Right lung (tissue), 2 donors: ENCODE measurements at regions not wholly inside any gene's neighbourhood (a gene's known extent, or its start where the extent isn't known, plus 50 kb on each side); places are given as distances from the start of the nearest gene placed in this dataset.

Source experiments
- DNase-seq, 2 donors: peaks; one replicate each; pipeline ENCODE4 v3.0.0-alpha.2; 2013

- DNase-seq, result no peak
Observed at GRCh38 chr12:59928416-59928815, 332.6 kb downstream of the SLC16A7 start.

- DNase-seq, result no peak
Observed at GRCh38 chr12:59929110-59929509, 333.3 kb downstream of the SLC16A7 start.

- no peak for DNase-seq
Observed at GRCh38 chr12:59934486-59934885, 338.7 kb downstream of the SLC16A7 start.

GRCh38 chr12:59936534-59936933 is 340.7 kb downstream of the SLC16A7 start:
- no peak for DNase-seq

DNA sequence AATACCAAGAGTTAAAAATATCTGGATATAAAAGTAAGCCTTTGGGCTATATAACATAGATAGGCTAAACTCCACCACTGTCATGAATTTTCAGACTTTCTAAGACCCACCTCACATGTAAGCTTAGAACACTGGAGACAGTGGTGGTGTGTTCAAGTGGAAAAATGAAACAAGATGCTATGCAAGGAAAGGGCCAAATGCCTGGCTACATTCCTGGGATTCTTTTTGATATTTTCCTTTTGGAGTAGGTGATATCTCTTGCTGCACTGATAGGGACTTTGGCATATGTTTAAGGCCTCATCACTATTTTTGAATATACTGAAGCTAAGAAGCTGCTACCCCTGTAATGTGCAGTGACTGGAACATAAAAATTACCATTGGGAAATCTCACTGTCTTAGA is 341.3 kb downstream of the SLC16A7 start:
- DNase-seq, result no peak

DNA sequence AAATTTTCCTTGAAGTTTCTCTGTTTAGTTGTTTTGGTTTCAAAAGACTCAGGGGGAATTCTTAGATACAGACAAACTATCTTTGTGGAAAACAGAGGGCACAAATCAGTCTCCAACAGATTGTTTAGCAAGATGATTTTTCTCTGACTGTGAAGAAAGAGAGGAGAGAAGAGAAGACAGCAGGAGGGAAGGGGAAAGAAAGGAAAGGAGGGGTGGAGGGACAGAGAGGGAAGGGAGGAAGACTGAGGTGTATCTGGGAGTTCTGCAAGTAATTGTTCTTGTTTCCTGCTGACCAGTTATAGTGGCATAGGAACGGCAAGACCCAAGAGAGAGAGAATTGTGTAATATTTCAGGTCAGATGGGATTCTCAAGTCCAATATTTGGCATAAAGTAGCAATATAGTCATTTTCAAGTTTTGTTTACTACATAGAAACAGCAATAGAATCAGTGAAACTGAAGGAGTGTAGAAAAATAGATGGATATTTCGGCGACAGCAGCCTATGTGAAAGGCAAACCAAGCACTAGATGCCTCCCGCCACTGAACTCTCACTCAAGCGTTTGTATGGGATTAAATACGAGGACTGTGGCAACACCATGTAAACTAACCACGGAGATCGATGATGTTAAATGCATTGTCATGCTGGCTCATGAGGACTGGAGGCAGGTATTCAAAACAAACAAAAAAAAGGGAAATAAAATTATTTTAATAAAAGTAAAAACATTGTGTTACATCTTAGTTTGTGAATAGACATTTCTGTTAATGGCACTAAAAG is 342.5 kb downstream of the SLC16A7 start:
- DNase-seq, result no peak

- DNase-seq, result peak in 1 of 2 donors; percentile 2
Observed at GRCh38 chr12:59940631-59941342, 345.0 kb downstream of the SLC16A7 start.

GRCh38 chr12:59941461-59941860 is 345.6 kb downstream of the SLC16A7 start:
- DNase-seq, result no peak

DNA sequence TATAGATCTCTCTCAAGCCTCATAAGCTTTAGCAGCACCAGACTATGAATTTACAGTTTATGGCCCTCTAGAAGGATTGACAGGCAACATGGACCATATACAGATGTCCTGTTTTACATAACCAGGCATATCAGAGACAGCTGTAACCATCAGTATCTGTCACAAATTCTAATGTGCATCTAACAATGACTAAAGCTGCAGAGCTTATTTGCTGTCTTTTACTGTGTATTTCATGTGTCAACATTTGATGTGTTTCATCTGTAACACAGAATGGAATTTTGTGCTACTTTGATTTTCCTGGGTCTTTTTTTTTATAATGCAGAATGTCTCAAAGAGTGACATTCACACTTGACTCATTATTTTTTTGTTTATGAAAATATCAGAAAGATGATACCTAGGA is 348.3 kb downstream of the SLC16A7 start:
- DNase-seq, result no peak

GRCh38 chr12:59946635-59947034 is 350.8 kb downstream of the SLC16A7 start:
- DNase-seq, result no peak

GRCh38 chr12:59963546-59963945 is 367.7 kb downstream of the SLC16A7 start:
- no peak for DNase-seq

DNA sequence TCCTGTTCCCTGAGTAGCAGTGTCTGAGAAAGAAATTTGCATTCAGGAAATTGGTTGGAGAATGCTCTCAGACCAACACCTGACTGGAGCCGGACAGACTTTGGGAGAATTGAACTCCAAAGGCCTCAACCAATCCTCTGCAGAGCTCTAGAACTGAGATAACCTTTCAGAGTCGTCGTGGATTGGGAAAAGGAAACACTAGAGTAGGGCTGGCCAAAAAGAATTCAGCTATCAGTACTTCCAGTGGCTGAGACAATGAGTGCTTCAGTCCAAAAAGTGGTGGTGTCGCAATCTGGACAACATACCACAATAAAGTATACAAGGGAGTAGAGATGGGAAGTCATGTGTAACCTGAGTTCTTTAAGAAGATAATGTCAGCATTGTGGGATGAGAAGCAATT is 377.1 kb downstream of the SLC16A7 start:
- no peak for DNase-seq

GRCh38 chr12:59973515-59973914 is 377.7 kb downstream of the SLC16A7 start:
- no peak for DNase-seq

DNA sequence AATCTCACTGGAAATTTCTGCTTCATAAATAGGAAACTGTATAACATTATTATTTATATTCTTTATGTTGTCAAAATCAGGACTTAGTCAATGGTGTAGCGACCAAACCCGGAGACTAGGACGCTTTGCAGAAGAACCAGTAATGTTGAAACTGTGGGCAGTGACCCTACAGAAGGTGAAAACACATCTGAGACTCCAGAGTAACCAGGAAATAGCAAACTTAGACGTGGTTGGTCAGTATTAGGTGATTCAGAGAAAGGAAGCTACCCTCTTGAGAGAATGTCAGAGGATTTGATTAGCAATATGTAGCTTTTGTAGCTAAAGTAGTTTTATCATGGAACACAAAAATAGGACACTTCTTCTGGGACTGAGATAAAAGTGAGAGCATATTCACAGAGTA is 381.9 kb downstream of the SLC16A7 start:
- no peak for DNase-seq

- no peak for DNase-seq
Observed at GRCh38 chr12:59980476-59980875, 384.6 kb downstream of the SLC16A7 start.

DNA sequence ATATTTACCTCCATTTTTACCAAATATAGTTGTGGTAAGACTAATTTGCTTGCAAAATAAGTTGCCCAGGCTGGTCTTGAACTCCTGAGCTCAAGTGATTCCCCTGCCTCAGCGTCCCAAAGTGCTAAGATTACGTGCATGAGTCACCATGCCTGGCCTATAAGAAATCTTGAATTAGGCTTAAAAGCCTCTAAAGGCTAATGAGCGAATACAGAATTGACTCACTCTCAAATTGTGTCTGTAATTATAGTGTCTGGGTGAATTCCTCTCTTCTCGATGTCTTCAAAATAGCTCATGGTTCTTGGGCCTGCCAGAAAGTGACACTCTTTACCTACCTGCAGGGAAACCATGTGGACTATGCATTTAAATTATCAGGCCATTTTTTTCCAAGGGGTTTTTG is 403.5 kb downstream of the SLC16A7 start:
- no peak for DNase-seq

DNA sequence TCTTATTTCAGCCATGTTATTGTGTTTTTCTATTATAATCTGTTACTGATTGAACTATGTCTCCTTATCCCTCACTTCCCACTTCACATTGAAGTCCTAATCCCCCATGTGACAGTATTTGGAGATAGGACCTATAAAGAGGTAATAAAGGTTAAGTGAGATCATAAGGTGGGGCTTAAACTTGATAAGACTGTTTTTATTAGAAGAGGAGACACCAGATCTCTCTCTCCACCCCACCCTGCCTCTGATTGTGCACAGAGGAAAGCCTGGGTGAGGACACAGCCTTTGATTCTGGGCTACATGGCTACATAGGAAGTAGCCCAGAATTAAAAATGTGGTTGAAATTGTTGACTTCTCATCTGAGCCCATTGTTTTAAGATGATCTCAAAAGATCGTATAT is 414.7 kb downstream of the SLC16A7 start:
- no peak for DNase-seq

DNA sequence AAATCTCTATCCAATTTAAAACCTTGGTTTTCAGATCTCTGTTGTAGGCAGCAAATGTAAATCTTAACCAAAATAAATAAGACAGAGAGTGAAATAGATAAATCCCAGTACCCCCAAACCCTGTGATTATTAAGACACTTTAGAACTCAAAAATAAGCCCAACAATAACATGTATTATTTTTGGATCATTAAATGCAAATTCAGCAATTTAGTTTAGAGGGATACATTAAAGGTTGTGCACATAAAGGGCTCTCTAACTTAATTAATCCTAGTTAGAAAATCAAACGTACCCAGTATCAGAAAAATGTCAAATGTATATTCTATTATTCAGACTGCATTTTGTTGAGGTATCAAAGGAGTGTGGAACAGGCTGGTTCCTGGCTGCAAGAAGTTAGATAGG is 416.8 kb downstream of the SLC16A7 start:
- no peak for DNase-seq

GRCh38 chr12:60014436-60014835 is 418.6 kb downstream of the SLC16A7 start:
- DNase-seq, result no peak

- DNase-seq, result no peak
Observed at GRCh38 chr12:60020068-60020467, 424.2 kb downstream of the SLC16A7 start.

DNA sequence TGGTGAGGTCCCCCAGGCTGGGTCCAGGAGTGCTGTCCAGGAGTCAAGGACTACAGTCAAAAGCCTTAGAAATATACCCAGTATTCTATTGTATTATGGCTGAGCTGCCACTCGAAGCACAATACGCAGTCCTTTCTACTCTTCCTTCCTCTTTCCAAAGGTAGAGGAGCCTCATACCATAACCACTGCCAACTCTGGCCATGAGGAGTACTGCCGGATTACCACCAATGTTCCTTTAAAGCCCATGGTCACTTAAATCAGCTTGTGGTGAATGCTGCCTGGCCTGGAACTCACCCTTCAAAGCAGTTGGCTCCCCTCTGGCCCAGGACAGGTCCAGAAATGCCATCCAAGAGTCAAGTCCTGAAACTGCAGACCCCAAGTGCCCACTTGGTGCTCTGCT is 425.4 kb downstream of the SLC16A7 start:
- no peak for DNase-seq

- DNase-seq, result no peak
Observed at GRCh38 chr12:60027266-60027665, 431.4 kb downstream of the SLC16A7 start.

DNA sequence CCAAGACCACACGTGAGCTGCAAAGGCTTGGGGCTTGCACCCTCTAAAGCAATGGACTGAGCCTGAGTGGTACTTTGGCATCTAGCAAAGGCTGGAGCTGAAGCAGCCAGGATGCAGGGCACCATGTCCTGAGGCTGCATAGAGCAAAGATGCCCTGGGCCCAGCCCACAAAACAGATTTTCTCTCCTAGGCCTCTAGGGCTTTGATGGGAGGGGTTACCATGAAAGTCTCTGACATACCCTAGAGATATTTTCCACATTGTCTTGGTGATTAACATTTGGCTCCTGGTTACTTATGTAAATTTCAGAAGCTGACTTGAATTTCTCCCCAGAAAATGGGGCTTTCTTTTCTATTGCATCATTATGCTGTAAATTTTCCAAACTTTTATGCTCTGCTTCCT is 438.3 kb downstream of the SLC16A7 start:
- DNase-seq, result no peak

DNA sequence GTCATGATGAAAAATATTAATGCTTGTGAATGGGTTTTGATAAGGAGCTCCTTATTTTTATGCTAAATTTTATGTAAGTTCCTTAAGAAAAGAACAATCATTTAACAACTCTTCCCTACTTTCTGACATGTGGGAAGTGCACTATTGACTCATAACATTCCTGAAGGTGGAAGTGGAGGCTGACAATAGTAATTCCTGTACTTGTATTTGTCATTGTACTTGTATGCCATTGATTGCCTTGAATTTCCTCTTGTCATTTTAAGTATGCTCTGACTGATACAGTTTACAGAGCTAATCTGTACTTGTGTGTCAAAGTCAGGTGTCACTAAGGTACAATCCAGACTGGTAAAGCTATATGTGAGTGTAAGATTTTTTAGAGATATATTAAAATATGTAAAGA is 440.0 kb downstream of the SLC16A7 start:
- DNase-seq, result no peak
